UCSD-AML1 (cell line): ENCODE measurements at regions not wholly inside any gene's neighbourhood (a gene's known extent, or its start where the extent isn't known, plus 50 kb on each side); places are given as distances from the start of the nearest gene placed in this dataset.
A peak's percentile ranks its signal among the peaks of the same experiment; 100 is the strongest.
"Not testable (repeated sequence)": the region's sequence is repeated elsewhere in the genome, so short reads cannot be mapped to it uniquely, and the experiment has no call there.

Source experiments
- DNase-seq: peaks from one replicate; lab custom pipeline; 2025; ENCODE audit not compliant: unreplicated experiment; lab: John Stamatoyannopoulos, UW

DNA sequence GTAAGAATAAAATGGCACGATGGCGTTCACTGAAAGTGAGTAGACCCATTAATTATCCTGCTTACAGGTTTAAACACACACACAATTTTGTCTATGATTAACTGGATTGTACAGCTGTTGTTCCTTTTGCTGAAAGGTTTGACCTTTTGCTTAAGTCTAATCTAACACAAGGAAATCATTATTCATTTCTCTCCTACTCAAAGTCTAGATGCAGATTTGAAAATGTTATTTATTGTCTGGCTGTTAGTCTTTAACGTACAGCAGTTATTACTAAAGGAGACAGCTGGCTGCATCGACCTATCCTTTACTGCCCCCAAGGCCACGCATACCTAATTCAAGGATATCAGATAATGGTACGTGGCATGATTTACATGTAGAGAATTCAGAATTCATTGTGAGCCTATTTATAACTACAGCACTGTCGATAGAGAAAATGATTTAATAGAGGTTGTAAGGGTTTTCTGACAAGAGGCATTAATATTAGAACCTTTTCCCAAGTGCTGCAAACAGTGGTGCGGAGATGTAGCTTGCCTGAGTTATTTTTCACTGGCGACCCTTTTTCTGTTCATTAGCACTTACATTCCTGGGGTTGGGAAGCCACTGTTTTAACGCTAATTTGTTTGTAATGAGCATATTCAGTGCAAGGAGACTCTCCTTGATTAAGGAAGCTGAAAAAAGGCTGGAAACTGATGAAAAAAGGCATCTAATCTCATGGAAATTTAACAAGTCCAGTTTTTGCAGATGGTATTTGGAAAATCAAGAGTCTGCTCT, 368.4 kb upstream of the GRAMD2B start:
- DNase-seq: no peak

DNA sequence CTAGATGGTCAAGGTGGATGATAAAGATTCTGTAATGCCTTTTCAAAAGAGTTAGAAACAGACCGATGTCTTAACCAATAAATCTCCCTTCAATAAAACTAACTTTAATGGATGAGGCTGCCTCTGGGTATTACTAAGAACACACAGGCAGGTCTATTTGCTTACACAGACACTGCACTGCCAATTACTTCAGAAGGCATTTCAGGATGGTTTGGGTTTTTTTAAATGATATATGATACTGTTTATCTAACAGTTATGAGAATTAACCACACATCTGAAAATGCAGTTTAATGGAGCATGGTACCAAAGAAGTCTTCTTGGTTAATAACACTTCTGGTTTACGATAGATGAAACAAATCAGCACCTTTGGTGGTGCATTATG, 367.9 kb upstream of the GRAMD2B start:
- DNase-seq: no peak

DNA sequence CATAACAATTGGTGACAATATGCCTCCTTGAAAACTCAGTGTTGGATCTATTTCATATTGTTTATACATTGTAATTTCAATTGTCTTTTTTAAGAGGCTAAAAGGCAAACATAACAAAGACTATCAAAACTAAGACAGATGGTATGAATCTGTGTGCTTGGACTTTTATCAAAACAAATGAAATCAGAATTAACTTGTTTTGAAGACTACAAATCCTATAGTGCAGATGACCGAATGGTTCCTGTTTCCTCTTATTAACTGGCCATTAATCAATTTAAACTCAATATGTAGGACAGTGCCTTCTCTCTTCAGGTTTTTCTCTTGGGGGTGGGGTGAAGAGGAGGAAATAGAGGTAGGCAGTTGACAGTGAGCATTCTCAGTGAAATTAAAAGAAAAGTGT, 366.9 kb upstream of the GRAMD2B start:
- DNase-seq: no peak

DNA sequence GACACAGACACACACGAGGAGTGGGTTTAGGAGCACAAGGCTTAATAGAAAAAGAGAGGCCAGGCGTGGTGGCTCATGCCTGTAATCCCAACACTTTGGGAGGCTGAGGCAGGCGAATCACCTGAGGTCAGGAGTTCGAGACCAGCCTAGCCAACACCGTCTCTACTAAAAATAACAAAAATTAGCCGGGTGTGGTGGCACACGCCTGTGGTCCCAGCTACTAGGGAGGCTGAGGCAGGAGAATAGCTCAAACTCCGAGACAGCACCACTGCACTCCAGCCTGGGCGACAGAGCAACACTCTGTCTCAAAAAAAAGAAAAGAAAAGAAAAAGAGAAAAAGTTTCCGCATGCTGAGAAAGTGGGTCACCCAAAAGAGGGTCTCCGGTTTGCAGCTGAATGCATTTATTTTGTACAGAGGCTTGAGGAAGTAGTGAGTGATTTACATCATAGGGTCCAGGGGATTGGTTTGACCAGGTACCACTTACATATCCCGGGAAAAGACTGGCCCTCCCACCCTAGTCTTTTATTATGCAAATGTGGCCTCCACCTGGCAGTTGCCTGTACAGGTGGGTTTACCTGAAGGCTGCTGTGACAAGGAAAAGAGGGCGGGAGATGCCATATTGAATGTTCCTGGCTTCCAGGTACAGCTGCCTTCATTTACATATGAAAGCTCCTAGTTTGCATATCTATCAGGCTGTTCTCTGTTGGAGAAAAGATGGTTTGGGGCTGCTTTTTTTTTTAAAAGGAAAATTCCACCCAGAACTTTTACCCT, 366.2 kb upstream of the GRAMD2B start:
- no peak for DNase-seq

DNA sequence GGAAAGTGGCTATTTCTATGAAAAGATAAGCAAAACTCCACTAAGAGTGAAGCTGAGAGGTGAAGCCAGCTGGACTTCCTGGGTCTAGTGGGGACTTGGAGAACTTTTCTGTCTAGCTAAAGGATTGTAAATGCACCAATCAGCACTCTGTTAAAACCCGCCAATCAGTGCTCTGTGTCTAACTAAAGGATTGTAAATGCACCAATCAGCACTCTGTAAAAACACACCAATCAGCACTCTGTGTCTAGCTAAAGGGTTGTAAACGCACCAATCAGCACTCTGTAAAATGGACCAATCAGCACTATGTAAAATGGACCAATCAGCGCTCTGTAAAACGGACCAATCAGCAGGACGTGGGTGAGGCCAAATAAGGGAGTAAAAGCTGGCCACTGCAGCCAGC, 364.8 kb upstream of the GRAMD2B start:
- not testable (repeated sequence) for DNase-seq

DNA sequence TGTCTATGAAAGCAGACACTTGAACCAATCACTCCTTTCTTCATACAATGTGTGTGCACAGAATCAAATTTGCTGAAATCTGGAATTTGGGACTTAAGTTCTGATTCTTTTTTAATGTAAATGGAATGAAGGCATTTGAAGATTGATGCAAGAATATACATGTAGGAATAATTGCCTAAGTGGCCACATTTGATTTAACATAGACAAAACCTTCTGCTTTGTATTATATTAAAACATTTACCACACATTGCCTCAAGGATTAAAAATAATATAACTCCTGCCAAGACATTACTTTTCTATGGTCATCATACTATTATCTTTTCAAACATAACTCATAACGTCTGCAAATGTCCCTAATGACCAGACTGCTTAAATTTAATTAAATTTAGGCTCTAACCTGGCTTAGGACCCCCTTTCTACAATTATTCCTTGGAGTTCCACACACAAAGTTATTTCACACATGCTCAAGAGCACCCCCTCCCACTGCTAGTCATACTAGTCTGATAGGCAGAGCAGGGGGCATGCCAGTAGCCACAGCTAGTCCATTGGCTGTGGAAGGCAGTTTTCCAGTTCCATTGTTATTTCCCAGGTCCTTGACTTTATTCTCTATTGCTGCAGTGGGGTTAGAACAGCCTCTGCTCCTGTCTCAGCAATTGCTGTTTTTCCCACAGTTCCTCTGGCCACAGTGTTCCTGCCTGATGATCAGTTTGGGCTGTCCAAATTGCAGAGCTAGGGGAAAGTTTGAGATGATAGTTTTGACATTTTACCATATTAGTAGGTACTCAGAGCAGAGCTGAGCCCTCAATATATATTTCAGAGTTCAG, 360.6 kb upstream of the GRAMD2B start:
- DNase-seq: no peak

DNA sequence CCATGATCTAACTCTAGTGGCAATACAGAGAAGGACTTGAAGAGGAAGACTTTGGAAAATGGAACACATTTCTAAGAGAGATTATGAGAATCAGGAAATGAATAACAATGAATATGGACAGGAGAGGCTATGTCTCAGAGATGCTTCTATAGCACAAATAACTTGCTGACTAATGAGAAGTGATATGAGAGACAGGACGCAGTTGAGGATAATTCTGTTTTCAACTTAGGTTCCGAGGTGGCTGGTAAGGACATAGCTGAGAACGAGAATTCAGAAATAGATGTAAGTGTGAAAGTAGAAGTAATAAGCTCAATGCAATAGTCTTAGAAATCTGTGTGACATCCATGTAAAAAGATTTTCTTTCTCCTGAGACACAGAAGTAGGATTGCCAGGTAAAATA, 358.1 kb upstream of the GRAMD2B start:
- no peak for DNase-seq

DNA sequence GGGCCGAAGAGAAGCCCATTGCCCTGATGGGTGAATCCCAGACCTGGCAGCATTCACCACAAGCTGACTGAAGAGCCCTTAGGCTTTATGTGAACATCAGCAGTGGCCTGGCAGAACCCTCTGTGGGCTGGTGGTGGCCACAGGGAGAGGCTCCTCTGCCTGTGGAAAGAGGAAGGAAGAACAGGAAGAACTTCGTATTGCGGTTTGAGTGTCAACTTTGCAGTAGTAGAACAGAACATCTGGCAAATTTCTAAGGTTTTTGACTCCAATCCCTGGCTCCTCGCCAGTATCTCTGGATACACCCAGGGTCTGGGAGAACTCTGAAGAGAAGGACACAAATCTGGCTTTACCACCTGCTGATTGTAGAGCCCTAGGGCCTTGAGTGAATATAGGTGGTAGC, 356.4 kb upstream of the GRAMD2B start:
- peak; percentile 9 for DNase-seq

DNA sequence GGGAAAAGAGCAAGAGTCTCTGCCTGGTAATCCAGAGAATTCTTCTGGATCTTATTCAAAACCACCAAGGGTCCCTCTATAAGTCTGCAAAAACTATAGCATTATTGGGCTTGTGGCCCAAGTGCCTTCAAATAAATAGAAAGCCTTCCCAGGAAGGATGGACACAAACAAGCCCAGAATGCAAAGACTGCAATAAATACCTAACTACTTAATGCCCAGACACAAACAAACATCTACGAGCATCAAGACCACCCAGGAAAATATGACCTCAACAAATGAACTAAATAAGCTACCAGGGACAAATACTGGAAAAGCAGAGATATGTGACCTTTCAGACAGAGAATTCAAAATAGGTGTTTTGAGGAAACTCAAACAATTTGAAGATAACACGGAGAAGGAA, 355.8 kb upstream of the GRAMD2B start:
- DNase-seq: no peak

DNA sequence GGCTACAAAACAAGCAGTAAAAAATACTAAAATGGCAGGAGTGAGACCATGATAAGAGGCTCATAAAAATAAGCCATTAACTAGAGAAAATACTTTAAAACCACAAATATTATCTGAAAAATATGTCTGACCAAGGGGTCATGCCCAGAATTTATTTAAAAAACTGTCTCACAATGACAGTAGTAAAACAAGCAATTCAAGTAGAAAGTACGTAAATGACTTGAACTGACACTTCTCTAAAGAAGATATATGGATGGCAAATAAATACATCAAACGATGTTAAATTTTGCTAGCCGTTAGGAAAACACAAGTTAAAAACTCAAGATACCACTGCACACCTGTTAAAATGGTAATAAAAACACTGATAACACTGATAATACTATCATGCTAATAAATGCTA, 353.9 kb upstream of the GRAMD2B start:
- no peak for DNase-seq

DNA sequence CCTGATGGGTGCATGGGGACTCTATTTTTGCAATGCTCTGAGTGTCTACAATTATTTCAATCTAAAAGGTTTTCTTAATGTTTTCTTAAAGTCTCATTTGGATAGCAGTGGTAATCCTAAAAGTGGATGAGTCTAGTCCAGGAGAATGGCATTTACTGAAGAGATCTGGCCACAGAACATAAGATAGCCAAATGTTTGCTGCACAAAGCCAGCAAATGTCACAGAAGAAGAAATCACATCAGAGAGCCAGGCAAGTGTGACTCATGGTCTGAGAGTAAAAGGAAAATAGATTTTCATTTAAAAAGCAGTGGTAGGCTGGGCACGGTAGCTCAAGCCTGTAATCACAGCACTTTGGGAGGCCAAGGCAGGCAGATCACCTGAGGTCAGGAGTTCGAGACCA, 352.7 kb upstream of the GRAMD2B start:
- no peak for DNase-seq

DNA sequence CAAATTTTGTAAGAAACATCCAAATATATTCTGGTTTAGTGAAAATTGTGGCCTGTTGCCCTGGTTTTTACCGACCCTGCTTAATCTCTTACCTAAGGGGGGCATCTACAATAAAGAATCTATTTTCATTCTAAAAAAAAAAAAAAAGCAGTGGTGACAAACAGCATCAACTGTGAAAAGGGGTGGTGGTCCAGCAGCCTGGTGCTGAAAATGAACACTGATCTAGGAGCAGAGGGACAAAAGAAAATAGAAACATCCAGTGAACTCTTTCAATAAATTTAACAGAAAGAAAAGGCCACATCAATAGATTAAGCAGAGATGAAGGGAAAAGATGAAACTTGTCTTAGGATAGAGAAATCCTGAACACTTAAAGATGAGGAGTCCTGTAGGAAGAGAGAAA, 348.7 kb upstream of the GRAMD2B start:
- no peak for DNase-seq

DNA sequence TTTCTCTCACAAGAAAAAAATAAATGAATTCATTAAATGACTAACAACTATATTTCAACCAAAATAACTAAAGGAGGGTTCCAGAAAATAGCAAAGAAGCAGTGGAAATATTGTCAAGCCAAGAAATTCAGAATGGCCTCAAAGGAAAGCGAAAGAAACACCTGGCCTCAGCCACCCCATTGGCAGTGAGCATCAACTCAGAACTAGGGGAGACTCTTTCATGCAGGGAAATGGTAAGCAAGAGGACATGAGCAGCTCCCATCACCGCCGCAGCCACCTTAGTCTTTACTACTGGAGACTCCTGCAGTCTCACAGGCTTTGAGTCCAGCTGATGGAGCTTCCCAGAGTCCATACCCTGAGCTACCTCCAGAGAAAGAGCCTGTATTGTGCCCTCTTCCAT, 343.9 kb upstream of the GRAMD2B start:
- no peak for DNase-seq

DNA sequence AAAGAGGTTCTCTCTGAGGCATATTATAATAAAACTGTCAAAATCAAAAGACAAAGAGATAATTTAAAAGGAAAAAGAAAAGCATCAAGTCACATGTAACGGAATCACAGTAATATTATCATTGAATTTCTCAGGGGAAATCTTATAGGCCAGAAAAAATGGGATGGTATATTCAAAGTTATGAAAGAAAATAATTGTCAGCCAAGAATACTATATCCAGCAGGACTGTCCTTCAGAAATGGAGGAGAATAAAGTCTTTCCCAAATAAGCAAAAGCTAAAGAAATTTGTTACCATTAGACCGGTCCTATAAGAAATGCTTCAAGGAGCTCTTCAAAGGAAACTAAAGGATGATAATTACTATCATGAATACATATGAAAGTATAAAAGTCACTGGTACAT, 342.0 kb upstream of the GRAMD2B start:
- no peak for DNase-seq

DNA sequence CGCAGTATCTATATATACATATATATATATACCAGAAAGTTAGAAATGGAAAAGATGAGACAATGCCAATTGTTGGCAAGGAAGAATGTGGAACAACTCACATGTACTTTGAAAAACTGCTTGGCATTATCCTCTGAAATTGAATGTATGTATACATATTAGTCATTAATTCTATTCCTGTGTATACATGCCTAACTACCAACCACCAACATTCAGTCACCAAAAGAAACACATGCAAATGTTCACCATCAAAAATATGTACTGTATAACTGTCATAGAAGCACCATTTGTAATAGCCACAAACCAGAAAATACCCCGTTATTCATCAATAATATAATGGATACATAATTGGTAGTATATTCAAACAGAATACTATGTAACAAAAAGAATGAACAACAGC, 330.2 kb upstream of the GRAMD2B start:
- no peak for DNase-seq

DNA sequence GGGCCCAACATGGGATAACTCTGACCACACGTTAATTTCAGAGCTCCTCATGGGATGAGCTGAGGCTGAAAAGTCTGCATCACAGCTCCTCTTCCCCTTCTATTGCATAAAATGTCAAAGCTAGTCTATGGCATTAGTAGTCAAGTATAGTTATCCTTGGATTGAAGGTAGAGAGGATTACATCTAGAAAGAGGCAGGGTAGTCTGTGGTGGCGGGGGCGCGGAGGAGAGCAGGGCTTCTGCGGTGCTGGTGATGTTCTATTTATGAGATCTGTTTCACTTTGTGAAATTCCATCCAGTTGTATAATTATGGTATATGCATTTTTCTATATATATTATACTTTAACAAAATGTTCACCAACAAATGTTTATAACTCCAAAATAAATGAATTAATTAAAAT, 329.5 kb upstream of the GRAMD2B start:
- no peak for DNase-seq

DNA sequence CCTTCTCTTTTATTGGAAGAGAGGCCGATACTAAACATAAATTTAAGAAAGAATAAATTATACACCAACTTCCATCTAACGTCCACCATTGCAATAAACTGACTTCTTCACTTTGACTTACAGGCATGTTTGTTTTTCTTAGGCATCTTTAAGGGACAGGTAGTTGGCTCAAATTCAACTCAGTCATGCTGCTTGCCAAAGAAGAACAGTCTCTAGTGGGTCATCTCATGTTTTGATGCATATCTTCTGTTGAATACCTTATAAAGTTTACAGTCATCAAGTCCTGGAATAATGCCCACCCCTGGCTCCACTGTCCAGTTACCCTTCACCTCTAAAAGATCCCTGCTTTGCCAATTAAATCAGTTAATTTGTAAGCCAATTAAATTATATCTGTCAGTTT, 328.2 kb upstream of the GRAMD2B start:
- DNase-seq: no peak

DNA sequence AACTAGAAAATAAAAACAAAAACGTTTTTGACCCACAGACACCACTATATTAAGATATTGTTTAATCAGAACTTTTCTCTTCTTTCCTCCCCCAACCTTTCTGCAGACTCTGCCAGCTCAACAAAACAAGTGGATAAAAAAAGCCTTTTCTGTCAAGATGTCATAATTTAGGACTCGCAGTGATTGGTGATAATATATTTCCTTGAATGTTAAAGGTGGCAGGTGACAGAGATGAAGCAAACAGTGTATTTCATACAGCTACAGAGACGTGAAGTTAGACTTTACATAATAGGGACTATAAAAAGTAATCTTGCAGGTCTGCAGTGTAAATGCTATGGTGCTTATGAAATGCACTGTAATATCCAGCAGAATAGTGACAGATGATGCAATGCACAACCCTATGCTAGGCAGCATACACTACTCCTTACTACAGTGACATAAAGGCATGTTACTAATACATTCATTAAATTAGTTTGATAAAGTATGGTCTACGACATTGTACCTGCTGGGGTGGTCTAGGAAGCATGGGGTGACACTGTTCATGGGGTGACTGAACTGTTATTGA, 326.7 kb upstream of the GRAMD2B start:
- no peak for DNase-seq

DNA sequence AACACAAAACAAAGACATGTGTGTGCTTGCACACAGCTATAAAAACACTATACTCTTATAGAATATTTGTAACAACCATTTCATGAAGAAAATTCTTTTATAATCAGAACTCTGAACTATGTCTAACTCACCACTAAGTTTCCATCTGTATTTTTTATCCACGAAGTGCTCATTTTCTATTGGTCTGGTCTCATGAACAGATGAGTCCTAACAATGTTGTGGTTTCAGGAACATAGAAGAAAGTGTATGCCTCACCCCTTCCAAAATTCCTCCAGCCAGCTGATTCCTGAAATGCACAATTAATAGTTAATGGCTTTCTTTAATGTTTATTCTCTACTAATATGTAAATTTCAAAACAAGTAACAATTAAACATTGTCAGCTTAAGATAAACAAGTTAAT, 325.3 kb upstream of the GRAMD2B start:
- no peak for DNase-seq

DNA sequence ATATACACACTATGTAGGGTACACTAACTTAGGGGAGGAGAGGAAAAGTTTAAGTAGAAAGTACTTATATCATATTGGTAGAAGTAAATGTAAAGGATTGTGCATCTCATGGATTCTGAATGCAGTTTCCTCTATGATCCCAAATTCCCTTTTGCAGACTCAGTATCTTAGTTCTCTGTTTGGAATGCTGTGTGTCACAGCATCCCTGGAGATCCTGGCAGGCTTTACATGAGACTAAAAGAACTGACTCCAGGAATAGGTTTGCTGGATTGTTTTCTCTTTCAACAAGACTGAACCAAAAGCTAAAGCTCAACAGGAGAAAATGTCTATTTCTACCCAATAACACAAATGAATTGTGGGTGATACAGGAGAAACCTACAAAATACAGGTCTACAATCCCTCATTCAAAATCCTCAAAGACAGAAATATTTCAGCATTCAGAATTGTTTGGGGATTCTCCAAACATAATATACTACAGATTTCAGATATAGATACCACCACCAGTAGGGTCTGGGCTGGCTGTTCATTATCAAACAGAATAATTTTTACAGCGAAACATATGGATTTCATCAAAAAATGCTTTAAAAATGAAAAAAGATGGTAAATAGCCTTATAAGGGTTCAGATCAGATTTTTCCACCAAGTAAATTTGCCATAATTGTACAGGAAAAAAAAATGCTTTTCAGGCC, 324.7 kb upstream of the GRAMD2B start:
- no peak for DNase-seq

DNA sequence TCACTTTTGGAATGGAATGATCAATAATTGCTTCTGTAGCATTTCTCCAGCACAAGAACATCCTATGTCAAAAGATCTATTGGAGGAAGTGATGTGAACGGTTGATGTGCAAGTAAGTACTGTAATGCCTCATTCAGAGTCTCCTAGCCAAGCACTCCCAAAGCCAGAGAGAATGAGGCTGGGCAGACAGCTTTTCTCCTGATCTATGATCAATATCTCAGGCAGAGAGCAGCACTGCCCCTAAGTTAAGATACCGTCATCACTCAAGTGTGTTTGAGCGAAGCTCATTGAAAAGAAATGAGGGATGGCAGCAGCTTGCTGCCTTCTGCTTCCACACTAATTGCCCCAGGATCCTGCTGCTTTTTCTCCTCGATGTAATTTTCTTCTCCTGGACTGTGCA, 324.1 kb upstream of the GRAMD2B start:
- DNase-seq: no peak
